ENCODE measurements at regions not wholly inside any gene's neighbourhood (a gene's known extent, or its start where the extent isn't known, plus 50 kb on each side); places are given as distances from the start of the nearest gene placed in this dataset.
"Not testable (repeated sequence)": the region's sequence is repeated elsewhere in the genome, so short reads cannot be mapped to it uniquely, and the experiment has no call there.

DNA sequence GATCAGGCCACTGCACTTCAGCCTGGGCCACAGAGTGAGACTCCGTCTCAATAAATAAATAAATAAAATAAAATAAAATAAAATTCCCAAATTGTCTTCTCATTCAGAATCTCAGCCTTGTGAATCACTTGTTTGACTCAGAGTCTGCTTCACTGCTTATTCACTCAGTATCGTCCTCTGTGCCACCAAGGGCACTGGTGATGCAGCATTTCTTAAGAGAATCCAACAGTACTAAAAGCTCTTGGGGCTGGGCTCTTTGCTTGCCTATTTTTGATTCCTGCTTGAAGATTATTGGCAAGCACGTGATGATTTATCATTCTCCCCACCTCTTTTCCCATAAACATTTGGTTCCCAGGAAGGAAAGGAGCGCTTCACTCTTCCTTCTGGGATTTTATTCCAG, 54.8 kb upstream of the HMGB1 start:
- DNase-seq: no peak

DNA sequence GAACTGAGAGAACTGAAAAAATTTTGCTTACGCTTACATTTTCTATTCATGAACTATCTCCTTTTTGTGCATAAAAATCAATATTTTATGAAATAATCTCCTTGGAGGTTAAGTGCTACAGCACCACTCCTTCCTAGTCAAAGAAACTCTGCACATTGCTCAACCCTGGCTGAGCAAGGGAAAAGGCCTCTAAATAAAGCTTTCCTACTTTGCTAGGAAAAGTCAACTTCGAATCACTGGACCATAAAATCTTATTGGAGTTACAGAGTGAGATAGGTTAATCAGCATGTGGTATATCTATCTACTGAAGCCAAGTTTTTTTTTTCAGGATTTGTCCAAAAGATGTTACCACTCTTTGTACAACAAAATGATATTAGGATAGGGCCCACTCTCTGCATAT, 57.5 kb upstream of the HMGB1 start:
- DNase-seq: no peak

DNA sequence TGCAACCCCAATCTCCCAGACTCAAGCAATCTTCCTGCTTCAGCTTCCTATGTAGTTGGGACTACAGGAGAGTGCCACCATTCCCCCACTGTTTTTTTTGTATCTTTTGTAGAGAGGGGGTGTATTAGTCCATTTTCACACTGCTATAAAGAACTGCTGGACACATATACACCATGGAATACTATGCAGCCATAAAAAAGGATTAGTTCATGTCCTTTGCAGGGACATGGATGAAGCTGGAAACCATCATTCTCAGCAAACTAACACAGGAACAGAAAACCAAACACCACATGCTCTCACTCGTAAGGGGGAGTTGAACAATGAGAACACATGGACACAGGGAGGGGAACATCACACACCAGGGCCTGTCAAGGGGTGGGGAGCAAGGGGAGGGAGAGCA, 58.1 kb upstream of the HMGB1 start:
- DNase-seq: not testable (repeated sequence)

DNA sequence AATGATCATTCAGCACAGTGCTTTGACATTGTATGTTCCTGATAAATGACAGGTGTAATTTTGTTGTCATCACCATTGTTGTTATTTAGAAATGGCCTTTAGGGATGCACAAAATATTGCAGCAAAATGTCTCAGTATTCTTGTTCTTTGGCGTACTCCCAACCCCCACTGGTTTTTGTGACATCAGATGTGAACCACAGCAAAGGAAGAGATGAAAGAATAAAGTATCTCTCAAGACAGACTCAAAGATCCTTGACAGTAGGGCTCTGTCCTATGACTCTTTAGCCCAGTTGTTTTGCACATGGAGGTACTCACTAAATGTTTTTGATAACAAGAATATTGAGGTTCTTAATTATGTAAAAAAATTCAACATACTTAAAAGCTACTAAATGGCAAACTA, 59.5 kb upstream of the HMGB1 start:
- peak in 1 of 2 experiments; percentile 70 for DNase-seq

DNA sequence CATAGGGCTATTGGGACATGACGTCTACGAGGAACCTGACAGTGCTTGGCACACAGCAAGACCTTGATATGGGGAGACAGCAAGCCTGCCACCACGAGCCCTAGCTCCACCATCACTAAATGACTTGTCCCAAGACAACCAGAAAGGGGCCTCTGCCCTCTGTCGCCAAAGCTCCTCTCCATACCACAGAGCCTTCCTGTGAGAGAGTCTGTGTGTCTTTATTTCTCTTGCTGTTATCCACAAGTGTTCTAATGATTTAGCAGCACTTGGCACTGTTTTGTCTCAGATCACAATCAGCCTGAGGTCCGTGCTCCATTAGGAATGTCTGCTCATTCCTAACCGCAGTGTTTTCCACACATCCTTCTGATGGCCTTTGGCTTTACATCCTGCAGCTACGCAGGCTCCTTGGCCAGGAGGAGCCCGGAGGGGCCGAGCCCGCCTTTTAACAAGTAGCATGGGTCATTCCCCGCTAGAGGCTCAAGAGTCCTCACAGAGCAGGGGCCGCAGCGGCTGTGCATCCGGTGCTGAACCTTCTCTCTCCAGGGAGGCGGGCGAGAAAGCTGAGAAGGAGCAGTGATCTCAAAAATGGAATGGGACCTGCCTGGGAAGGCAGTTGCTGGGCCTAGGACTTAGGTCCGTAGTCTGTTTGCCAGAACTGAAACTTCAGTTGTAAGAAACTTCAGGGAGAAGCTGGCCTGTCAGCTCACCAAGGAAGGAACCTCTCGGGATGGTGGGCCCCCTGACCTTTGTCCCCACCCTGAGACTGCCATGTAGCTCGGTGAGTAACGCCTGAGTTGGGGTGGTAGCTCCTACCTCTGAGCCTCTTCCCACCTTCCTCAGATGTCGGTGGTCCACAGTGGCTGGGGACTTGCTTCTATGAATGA, 61.1 kb upstream of the HMGB1 start:
- DNase-seq: no peak

DNA sequence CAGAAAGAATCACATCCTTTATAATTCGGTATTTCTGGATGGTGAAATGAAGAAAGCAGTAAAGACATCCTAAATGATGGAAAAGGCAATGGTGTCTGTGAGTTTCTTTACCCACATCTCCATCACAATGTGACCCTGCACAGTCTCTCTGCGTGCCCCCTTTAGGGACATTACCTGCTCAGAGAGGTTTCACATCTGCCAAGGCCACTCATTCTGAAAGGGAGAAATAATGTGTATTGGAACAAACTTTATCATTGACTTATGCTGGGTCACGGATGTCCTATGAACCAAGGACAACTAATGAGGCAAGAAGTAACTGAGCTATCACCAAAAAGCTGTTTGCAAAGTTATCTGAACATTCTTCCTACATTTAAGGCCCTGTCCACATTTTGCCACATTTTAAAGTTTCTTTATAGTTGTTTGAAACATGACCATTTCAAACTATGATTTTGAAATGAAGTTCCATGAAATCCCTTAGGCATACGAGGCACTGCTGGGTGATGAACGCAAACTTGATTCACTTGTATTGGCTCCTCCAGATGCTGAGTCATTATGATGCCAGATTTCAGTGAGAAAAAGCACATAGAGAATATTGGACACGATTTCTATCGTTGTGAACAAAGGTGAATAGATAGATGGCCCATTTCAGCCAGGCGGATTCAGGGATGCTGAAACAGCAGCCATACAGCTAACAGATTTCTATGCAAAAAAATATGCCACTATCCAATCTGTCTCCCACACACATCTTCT, 63.5 kb upstream of the HMGB1 start:
- no peak for DNase-seq

DNA sequence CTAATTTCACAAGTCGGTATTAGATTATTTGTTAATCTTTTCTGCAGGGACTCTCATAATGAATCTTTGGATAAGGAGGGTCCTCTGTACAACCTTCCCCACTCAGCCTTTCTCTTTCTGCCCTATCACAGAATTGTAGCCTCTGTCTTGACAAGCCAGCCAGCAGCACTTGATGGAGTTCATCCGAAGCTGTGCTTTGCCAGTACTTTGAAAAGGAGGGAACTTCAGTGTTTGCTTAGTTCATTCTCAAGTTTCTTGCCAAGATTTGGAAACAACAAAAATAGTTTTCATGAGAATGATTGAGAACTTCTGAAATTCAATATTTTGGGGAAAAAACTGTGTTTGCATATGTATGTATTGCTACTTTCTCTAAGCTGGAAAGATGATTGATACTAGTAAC, 69.3 kb upstream of the HMGB1 start:
- DNase-seq: no peak

DNA sequence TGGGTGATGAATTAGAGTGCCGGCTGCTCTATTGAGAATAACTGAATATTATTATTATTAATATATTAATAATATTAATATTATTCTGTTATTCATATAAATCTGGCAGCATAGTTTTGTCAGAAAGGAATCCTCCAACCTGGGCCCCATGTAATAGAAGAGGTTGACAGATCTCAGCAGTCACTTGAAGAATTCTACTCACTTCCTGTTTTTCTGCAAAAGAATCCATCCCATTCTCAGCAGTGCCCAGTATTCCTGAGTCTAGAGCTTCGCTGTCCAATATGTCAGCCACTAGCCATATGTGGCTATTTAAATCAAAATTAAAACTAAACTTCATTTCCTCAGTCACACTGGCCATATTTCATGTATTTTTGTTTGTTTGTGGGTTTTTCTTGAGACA, 72.4 kb upstream of the USPL1 start:
- no peak for DNase-seq

DNA sequence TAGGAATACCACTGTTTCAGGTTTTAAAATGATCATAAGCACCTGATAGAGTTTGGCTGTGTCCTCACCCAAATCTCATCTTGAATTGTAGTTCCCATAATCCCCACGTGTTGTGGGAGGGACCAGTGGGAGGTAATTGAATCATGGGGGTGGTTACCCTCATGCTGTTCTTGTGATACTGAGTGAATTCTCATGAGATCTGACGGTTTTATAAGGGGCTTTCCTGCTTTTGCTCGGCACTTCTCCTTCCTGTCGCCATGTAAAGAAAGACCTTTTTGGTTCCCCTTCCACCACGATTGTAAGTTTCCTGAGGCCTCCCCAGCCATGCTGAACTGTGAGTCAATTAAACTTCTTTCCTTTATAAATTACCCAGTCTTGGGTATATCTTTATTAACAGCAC, 69.7 kb upstream of the USPL1 start:
- not testable (repeated sequence) for DNase-seq

DNA sequence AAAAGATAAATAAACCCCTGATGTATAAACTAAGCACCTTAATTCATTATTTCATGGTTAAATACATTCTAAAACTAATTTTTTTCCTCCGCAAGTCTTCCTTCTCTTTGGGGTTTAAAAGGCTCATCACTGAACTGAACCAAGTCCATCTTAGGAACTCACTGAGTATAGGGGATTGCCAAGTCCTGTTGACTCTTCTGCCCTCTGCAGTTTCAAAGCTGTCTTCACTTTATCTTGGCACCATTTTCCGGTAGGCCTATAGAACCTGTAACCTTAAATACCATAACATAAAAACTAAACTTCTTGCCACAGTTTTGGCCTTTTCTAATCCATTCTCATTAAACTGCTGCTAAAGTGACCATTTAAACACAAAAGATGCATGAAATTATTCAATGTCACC, 66.5 kb upstream of the USPL1 start:
- peak; percentile 45 to 79 for DNase-seq

DNA sequence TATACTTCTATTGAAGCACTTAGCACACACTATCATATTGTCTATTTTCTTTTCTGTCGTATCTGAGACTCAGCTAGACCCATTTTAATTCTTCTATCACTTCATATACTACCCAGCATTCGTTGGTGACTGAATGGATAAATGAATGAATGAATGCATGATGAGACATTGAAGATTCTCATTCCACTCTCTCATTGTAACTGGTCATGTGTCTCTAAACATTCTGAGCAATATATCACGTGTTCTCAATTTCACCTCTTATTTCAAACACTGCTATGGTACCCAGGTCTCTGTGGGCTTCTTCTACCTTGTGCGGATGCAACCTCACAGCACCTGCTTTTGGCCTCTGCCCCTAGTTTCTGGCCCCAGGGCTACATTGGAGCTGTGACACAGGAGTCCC, 65.2 kb upstream of the USPL1 start:
- DNase-seq: no peak

DNA sequence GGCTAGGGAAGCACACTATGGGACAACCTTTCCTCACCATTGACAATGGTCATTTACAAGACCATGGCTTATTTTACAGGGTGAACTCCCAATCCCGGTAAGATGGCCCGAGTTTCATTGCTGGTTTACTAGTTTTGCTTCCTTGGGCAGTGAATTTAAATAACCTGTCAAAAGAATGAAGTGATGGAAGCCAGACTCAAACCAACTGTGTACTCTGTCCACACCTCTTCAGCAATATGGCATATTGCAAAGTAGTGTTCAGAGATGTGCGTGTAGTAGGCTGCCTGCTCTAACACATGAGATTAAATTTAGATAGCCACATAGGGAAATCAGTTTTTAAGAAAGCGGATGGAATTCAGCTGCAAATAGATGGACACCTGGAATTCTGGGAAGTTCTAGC, 58.4 kb upstream of the USPL1 start:
- DNase-seq: no peak

DNA sequence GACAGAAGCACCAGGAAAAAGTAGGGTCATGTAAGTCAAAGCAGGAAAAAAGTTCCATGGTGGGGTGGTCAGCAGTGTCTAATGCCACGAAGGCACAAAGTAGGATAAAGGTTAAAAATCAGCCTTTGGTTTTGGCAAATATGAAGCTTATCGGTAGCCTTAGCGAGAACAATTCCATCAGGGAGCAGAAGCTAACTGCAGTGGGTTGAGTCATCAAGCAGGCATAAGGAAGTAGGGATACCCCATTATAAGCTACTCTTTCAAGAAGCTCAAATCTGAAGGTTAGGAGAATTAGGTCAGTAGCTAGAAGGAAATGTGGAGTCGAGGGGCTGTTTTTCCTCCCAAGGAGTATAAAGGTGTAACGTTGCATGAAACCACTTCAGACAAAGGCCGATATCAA, 57.5 kb upstream of the USPL1 start:
- no peak for DNase-seq

DNA sequence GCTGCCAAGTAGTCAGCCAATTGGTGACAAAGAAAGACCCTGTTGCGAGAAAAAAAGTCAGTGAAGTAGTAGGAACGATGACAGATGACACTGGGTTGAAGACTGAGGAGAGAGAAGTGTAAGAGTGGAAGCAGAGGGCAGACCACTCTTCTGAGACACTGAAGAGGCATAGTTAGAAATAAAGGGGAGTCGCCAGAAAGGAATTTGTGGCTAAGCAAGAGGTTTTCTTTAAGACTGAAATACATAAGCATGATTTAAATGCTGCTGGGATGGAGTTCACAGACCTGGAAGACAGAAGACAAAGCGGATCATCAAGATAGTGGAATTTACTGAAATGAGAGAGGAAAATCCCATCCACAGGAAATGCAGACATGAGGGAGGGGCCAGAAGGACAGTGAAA, 56.2 kb upstream of the USPL1 start:
- no peak for DNase-seq

DNA sequence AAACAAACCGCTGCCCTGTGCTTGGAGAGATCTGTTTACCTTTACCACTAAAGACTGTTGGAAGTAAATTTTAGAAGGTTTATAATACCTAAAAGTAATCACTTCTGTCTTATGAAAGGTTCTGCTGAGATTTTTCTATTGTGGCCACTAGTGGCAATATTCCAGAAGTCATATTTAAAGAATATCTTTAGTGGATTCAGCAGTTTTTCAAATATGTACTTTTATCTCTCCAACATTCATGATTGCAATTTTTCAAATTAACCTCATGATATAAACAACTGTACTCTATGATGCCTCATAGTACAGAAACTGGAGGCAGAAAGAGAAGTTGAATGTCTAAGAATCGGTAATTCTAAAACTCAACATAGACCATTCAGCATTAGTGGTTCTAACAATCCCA, 53.2 kb upstream of the USPL1 start:
- DNase-seq: no peak

DNA sequence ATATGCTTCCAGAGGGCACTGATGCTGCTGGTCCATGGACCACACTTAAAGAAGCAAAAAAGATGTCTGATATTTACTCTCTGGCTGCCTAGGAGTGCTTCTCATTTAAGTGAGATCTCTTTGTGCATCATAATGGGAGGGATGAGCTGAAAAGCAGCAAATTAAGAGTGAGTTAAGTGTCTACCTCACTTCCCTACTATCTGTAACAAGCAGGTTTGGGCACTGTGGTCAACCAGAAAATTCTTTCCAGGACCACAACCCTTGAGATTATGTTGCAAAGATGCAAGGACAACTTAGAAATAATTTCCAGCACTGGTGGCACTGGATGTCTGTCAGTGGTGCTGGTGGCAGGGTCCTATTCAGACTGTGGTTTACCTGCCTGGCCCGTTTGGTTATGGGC, 52.1 kb upstream of the USPL1 start:
- DNase-seq: no peak

DNA sequence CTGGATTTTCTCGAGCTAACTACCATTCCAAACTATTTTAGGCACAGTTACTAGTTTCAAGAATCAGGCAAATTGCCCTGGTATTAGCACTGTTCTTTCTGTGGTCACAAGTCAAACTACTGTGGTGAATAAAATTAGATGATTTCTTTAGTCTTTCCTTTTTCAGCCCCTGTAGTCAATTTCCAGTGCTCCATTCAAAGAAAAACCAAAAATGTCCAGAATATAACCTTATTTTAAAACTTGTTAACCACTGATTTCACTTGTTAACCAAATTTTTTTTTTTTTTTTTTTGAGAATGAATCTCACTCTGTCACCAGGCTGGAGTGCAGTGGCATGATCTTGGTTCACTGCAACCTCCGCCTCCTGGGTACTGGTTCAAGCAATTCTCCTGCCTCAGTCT, 50.6 kb upstream of the USPL1 start:
- no peak for DNase-seq

Data from NCI-H524 (cell line).